ENCODE measurements at regions not wholly inside any gene's neighbourhood (a gene's known extent, or its start where the extent isn't known, plus 50 kb on each side); places are given as distances from the start of the nearest gene placed in this dataset.

DNA sequence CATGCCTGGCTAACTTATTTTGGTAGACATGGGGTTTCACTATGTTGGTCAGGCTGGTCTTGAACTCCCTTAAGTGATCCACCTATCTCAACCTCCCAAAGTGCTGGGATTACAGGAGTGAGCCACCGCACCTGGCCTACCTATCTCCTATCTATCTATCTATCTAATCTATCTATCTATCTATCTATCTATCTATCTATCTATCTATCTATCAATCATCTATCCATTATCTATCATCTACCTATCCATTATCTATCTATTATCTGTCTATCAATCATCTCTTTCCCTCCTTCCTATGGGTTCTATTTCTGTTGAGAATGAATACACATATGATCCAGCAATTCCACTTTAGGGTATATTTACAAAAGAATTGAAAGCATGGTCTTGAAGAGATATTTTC is 194.2 kb upstream of the ARG1 start:
- no peak for TF ChIP-seq CTCF (IDR thresholded peaks at IDR 0.05)
- no peak for TF ChIP-seq POLR2A (IDR thresholded peaks at IDR 0.05)
